Endothelial cell of umbilical vein (primary cell): ENCODE measurements at regions not wholly inside any gene's neighbourhood (a gene's known extent, or its start where the extent isn't known, plus 50 kb on each side); places are given as distances from the start of the nearest gene placed in this dataset.

ENCODE experiments used
- BruUV-seq: library from RNA; stranded (reverse); fragments of 400-500 nt; replicated peaks from 2 replicates; lab custom pipeline; 2021; lab: Mats Ljungman, UMichigan
- CTCF ChIA-PET: fragments of 300-600, 350-600 bp; sonication (Branson Sonifier 250); formaldehyde crosslinking; loops from one replicate; lab custom pipeline; 2021; ENCODE audit warnings: antibody characterized with exemption, inconsistent platforms; lab: Charles Lee
- POLR2A ChIA-PET: fragments of 300-600, 350-600 bp; sonication (Branson Sonifier 250); formaldehyde crosslinking; loops from one replicate; lab custom pipeline; 2021; ENCODE audit warnings: antibody characterized with exemption, inconsistent platforms; lab: Charles Lee
- DNase-seq: peaks from one replicate; pipeline ENCODE4 v3.0.0-alpha.2; 2011; ENCODE audit warnings: low read depth, low spot score
- FAIRE-seq: peaks from 2 replicates; lab custom pipeline; 2011; peaks lifted over from hg19 to GRCh38; lab: Jason Lieb, UNC
- H2AFZ ChIP-seq: 2 replicates; pipeline ENCODE4 v1.6.0; 2012; ENCODE audit warnings: low read depth, low read length, control low read depth, inconsistent platforms
- H3K27ac ChIP-seq: 2 replicates; pipeline ENCODE4 v1.5.1; 2011; ENCODE audit warnings: low read depth, mild to moderate bottlenecking, control low read depth, low read length, moderate library complexity; ENCODE audit not compliant: insufficient read depth
- H3K27me3 ChIP-seq, 2 experiments: 2 replicates each; pipeline versions ENCODE4 v1.6.0 to v1.6.1; 2011; ENCODE audit warnings: low read length in 2 of 2, mixed read lengths in 1 of 2; ENCODE audit not compliant: control insufficient read depth in 2 of 2, insufficient read depth in 2 of 2
- H3K36me3 ChIP-seq, 2 experiments: 2 replicates in 1 of 2; 3 replicates in 1 of 2; pipeline ENCODE4 v1.5.1; 2011; ENCODE audit warnings: low read length in 2 of 2, mild to moderate bottlenecking in 1 of 2, moderate library complexity in 1 of 2; ENCODE audit not compliant: control insufficient read depth in 2 of 2, insufficient read depth in 2 of 2; ENCODE audit errors: extremely low read depth in 1 of 2
- H3K4me1 ChIP-seq: 3 replicates; pipeline ENCODE4 v1.5.1; 2011; ENCODE audit warnings: mild to moderate bottlenecking, low read length; ENCODE audit not compliant: control insufficient read depth, insufficient read depth; ENCODE audit errors: extremely low read depth
- H3K4me2 ChIP-seq: 2 replicates; pipeline ENCODE4 v1.6.1; 2011; ENCODE audit warnings: low read length, control low read depth, mixed read lengths; ENCODE audit not compliant: insufficient read depth
- H3K4me3 ChIP-seq, 3 experiments: fragments of 200-600 bp in 1 of 3; sonication (generic), shearing (Covaris generic) in 1 of 3; replicated peaks in 1 of 3; 2 replicates each; pipeline ENCODE4 v1.5.1; 2011 to 2016; ENCODE audit warnings: control low read depth in 3 of 3, low read length in 3 of 3, mild to moderate bottlenecking in 2 of 3, inconsistent platforms in 1 of 3, low read depth in 1 of 3, moderate library complexity in 1 of 3; ENCODE audit not compliant: insufficient read depth in 1 of 3
- H3K79me2 ChIP-seq: 2 replicates; pipeline ENCODE4 v1.6.0; 2012; ENCODE audit warnings: low read length, inconsistent platforms; ENCODE audit not compliant: control insufficient read depth, insufficient read depth
- H3K9ac ChIP-seq: replicated peaks from 2 replicates; pipeline ENCODE3; 2011; ENCODE audit warnings: low read length, control low read depth; ENCODE audit not compliant: insufficient read depth; ENCODE audit errors: extremely low read depth
- H3K9me1 ChIP-seq: replicated peaks from 3 replicates; pipeline ENCODE4 v1.6.0; 2011; ENCODE audit warnings: mild to moderate bottlenecking, low read length; ENCODE audit not compliant: control insufficient read depth, insufficient read depth; ENCODE audit errors: extremely low read depth
- H3K9me3 ChIP-seq: replicated peaks from 2 replicates; pipeline ENCODE4 v1.5.1; 2012; ENCODE audit warnings: low read length, inconsistent platforms; ENCODE audit not compliant: control insufficient read depth, insufficient read depth
- H4K20me1 ChIP-seq: replicated peaks from 2 replicates; pipeline ENCODE3; 2011; ENCODE audit warnings: mild to moderate bottlenecking, low read length; ENCODE audit not compliant: control insufficient read depth, insufficient read depth; ENCODE audit errors: extremely low read depth
- CTCF ChIP-seq, 2 donors: IDR thresholded peaks; 1 replicate in 1 of 2; 2 replicates in 1 of 2; pipeline ENCODE4 v1.5.1; 2011; ENCODE audit warnings: low read length in 2 of 2, mild to moderate bottlenecking in 2 of 2, moderate library complexity in 2 of 2, control low read depth in 1 of 2, inconsistent platforms in 1 of 2, low read depth in 1 of 2; ENCODE audit not compliant: insufficient read depth in 1 of 2; ENCODE audit errors: extremely low read depth in 1 of 2
- EZH2 ChIP-seq: IDR thresholded peaks from 2 replicates; pipeline ENCODE4 v1.6.1; 2012; ENCODE audit warnings: borderline replicate concordance, low read depth, mild to moderate bottlenecking, moderate library complexity, low read length, inconsistent platforms; ENCODE audit not compliant: severe bottlenecking
- FOS ChIP-seq: IDR thresholded peaks from 2 replicates; pipeline ENCODE4 v1.6.1; 2011; ENCODE audit warnings: mild to moderate bottlenecking, low read length, moderate library complexity, borderline replicate concordance; ENCODE audit not compliant: insufficient read depth
- GATA2 ChIP-seq: IDR thresholded peaks from 2 replicates; pipeline ENCODE4 v1.7.0; 2011; ENCODE audit warnings: low read depth, mild to moderate bottlenecking, moderate library complexity, mixed read lengths, low read length; ENCODE audit not compliant: insufficient read length, insufficient read depth
- JUN ChIP-seq: IDR thresholded peaks from 2 replicates; pipeline ENCODE4 v1.6.1; 2011; ENCODE audit warnings: borderline replicate concordance, low read depth; ENCODE audit not compliant: insufficient read length, insufficient read depth
- MAX ChIP-seq: IDR thresholded peaks from 2 replicates; pipeline ENCODE4 v1.6.1; 2011; ENCODE audit not compliant: insufficient read depth, insufficient read length
- MYC ChIP-seq: IDR thresholded peaks from one replicate; pipeline ENCODE4 v1.6.1; 2011; ENCODE audit warnings: mild to moderate bottlenecking, low read depth, low read length
- POLR2A ChIP-seq: IDR thresholded peaks from 2 replicates; pipeline ENCODE4 v1.6.1; 2012; ENCODE audit warnings: low read depth, mild to moderate bottlenecking, control low read depth, low read length
- POLR2AphosphoS5 ChIP-seq: IDR thresholded peaks from 2 replicates; pipeline ENCODE4 v1.6.1; 2012; ENCODE audit warnings: low read depth, mild to moderate bottlenecking, control low read depth, low read length, moderate library complexity; ENCODE audit not compliant: insufficient read depth
- dilution Hi-C: fragments of 300-500 bp; cut with MboI; formaldehyde crosslinking; loops from one replicate; pipeline ENCODE4 v1.15.0; 2019; ENCODE audit warnings: low sequenced_read_pairs; ENCODE audit not compliant: extremely low pct_ligation_motif_present
- intact Hi-C: fragments of 100-400 bp; cut with micrococcal nuclease; formaldehyde crosslinking; loops from one replicate; pipeline ENCODE4 v1.10.0; 2022

- no TSS peak for BruUV-seq
- intact Hi-C loops: no loop called here
- POLR2A ChIA-PET: no interaction called here
- dilution Hi-C loops: no loop called here
- Histone ChIP-seq H3K9me1 (no peaks in the 10 kb centered on the region), H4K20me1 (no peaks in the 10 kb centered on the region), H3K4me2 (no peak overlapping the region), H3K9ac (no peak overlapping the region), H2AFZ (no peak overlapping the region), H3K36me3 (no peaks in the 10 kb centered on the region), H3K4me3 (no peak overlapping the region), H3K27ac (no peak overlapping the region), H3K27me3 (peaks cover 0 to 6% of the 10 kb centered on the region in 2 experiments), H3K9me3 (no peaks in the 10 kb centered on the region), H3K79me2 (no peaks in the 10 kb centered on the region), H3K4me1 (no peaks in the 10 kb centered on the region)
- FAIRE-seq: no peak
- no peak for DNase-seq
- CTCF ChIA-PET: interaction anchor here (1.6 kb wide), 1 partner anchor 391 kb away, joined by 4 read pairs; no protein-coding TSS in a partner anchor
- TF ChIP-seq MAX (no peak), FOS (no peak), CTCF (IDR thresholded peaks at IDR 0.05; ENCODE audit: extremely low read depth in 1 of 2, insufficient read depth in 1 of 2, low read depth in 1 of 2, low read length in 2 of 2) (no peak), POLR2AphosphoS5 (no peak), MYC (no peak), EZH2 (no peak), POLR2A (no peak), GATA2 (no peak), JUN (no peak)
These were observed 196.9 kb upstream of the PRICKLE2 start for GRCh38 chr3:64422192-64422591.
